GM12874 (cell line): ENCODE measurements at regions not wholly inside any gene's neighbourhood (a gene's known extent, or its start where the extent isn't known, plus 50 kb on each side); places are given as distances from the start of the nearest gene placed in this dataset.

Experiments
- TF ChIP-seq, protein P1 (sequence below): IDR thresholded peaks from 2 replicates; pipeline ENCODE4 v1.5.1; 2011; ENCODE audit warnings: low read depth, mild to moderate bottlenecking, control low read depth, low read length, moderate library complexity; ENCODE audit not compliant: insufficient read depth

DNA sequence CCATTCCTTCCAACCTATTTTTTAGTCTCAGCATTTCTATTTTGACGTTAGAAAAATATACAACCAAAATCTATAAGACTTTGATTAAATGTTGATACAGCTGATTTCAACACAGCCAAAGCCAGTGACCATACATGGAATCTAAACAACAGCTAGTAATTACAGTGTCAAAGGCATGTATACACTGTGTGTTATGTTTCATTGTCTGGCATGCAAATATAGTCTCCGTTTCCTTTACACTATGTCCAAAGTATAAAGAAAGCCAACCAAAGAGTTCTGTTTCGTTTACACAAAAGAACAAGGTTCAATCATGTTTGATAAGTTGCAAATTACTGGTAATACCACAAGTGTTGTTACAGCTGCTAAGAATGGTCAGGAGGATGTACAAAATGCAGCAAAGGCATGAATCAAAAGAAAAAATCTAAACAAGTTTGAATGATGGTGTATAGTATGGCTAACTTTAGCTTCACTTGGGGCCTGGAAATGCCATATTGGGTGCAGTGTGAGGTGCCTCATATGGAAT, 268.3 kb upstream of the FERD3L start:
- TF ChIP-seq, protein P1, sequence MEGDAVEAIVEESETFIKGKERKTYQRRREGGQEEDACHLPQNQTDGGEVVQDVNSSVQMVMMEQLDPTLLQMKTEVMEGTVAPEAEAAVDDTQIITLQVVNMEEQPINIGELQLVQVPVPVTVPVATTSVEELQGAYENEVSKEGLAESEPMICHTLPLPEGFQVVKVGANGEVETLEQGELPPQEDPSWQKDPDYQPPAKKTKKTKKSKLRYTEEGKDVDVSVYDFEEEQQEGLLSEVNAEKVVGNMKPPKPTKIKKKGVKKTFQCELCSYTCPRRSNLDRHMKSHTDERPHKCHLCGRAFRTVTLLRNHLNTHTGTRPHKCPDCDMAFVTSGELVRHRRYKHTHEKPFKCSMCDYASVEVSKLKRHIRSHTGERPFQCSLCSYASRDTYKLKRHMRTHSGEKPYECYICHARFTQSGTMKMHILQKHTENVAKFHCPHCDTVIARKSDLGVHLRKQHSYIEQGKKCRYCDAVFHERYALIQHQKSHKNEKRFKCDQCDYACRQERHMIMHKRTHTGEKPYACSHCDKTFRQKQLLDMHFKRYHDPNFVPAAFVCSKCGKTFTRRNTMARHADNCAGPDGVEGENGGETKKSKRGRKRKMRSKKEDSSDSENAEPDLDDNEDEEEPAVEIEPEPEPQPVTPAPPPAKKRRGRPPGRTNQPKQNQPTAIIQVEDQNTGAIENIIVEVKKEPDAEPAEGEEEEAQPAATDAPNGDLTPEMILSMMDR: no peak

DNA sequence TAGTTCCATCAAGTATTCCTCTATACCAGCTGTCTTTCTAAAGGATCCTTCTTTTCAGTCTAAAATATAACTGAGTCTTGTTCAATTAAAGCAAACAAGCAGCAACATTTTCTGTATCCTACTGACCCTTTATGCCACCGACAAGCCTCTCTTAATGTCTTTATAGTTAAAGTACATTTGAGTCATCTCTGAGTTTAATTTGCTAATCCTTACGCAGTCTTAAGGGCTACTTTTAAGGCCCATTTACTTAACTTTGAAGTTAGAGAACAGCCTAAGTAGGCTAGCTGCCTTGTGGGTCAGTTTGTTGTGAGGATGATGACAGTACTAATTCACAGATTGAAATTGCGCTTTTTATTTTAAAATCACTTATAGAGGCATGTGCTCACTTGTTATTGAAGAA, 265.5 kb upstream of the FERD3L start:
- TF ChIP-seq, protein P1: no peak

DNA sequence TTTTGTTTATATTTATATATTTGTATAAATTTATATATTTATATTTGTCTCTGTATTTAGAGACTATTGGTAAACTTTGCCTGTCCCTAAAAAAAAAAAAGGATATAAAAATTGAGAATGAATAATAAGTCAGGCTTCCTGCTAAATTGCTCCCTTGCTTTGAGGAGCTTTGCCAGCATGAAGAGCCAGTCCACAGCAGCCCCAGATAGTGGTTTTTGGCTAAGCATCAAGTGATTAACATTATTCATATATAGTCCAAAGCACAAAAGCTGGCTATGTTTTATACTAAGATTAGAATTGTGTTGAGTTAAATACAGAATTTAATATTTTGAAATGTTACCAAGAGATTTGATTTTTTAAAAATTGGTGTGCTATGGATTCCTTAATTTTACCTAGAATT, 264.9 kb upstream of the FERD3L start:
- TF ChIP-seq, protein P1: no peak

DNA sequence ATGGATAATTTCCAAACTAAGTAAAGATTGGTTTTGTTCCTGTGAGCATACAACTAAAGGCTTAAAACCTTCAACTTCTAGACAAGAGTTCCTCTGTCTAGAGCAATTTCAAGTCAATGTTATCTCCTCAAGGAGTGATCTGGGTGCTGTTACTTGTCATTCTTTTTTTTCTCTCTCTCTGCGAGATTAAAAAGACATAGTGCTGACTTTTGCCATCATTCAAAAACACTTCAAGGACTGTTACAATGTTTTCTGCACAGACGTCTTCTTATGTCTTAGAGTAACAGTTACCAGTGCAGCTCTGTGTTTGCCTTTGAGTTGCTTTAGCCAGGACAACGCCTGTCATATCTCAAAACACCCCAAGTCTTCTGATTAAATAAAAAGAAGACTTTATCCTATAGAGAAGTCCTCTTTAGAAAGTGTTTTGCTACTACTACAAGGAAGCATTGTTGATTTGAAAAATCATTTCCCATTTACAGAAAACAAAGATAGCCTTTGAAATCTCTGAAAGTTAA, 263.5 kb upstream of the FERD3L start:
- TF ChIP-seq, protein P1: no peak

DNA sequence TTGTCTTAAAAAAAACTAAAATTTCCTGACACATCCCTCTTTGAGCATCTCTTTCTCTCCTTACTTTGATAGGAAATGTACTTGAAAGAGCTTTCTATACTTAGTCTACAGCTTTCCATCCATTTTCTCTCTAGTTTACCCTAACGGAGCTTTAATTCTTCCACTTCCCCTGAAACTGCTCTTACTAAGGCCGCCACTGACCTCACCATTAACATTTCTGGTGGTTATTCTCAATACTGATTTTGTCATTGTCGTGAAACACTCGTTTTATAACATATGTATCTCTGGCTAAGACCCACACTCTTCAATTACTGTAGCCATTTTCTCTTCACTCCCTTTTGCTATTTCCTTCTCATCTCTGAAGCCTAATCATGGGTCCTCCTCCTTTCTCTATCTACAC, 262.0 kb upstream of the FERD3L start:
- TF ChIP-seq, protein P1: no peak

DNA sequence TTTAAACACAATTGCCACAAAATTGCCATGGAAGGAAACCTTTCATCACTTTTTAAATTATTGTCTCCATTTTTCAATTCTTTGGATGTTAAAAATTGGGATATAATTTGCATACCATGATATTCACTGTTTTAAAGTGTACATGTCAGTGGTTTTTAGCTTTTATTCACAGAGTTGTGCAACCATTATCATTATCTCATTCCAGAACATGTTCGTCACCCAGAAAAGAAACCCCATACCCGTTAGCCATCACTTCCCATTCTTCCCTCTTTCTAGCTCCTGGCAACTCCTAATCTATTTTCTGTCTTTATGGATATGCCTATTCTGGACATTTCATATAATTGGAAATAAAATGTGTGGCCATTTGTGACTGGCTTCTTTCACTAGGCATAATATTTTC, 260.3 kb upstream of the FERD3L start:
- TF ChIP-seq, protein P1: no peak

DNA sequence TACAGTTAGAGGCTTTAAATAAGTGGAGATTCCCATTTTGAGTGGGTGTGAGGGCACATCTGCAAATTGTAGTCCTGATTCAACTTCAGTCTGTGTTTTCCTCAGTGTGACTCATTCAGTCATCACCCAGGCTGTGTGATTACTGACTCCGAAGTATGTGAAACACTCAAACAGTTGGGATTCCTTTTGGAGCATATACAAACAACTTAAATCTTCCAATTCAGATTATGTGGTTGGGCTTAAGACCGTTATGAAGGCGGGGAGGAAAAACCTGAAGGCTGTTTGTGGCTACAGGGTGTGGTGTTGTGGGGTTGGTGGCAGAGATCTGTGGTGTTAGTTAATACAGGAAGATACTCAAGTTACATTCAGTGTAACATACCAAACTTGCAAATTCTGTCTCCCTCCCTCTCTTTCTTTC, 259.7 kb upstream of the FERD3L start:
- TF ChIP-seq, protein P1: no peak
